H9 (cell line): ENCODE measurements at regions not wholly inside any gene's neighbourhood (a gene's known extent, or its start where the extent isn't known, plus 50 kb on each side); places are given as distances from the start of the nearest gene placed in this dataset.
"Not testable (repeated sequence)": the region's sequence is repeated elsewhere in the genome, so short reads cannot be mapped to it uniquely, and the experiment has no call there.

Experiments
- DNase-seq: peaks from one replicate; pipeline ENCODE4 v3.0.0-alpha.2; 2017
- H2AFZ ChIP-seq: one replicate; pipeline ENCODE4 v1.6.1; 2013; ENCODE audit warnings: mild to moderate bottlenecking, low read length, control low read depth, moderate library complexity
- H2AK5ac ChIP-seq: 2 replicates; pipeline ENCODE4 v1.6.1; 2013; ENCODE audit warnings: low read length, control low read depth, mixed read lengths; ENCODE audit not compliant: insufficient read length
- H2BK120ac ChIP-seq: one replicate; pipeline ENCODE4 v1.6.1; 2013; ENCODE audit warnings: low read depth, mild to moderate bottlenecking, low read length, control low read depth, inconsistent platforms; ENCODE audit not compliant: poor library complexity, severe bottlenecking
- H2BK12ac ChIP-seq: 2 replicates; pipeline ENCODE4 v1.6.1; 2013; ENCODE audit warnings: low read length, control low read depth, mixed read lengths, low read depth; ENCODE audit not compliant: insufficient read length
- H2BK15ac ChIP-seq: 2 replicates; pipeline ENCODE4 v1.6.1; 2013; ENCODE audit warnings: low read depth, low read length, control low read depth
- H2BK20ac ChIP-seq: one replicate; pipeline ENCODE4 v1.6.1; 2013; ENCODE audit warnings: low read depth, mild to moderate bottlenecking, low read length, control low read depth, inconsistent platforms; ENCODE audit not compliant: poor library complexity, severe bottlenecking
- H2BK5ac ChIP-seq: 2 replicates; pipeline ENCODE4 v1.6.1; 2013; ENCODE audit warnings: low read length, control low read depth, mixed read lengths; ENCODE audit not compliant: insufficient read length
- H3K14ac ChIP-seq: 2 replicates; pipeline ENCODE4 v1.6.1; 2013; ENCODE audit warnings: low read length, control low read depth; ENCODE audit not compliant: insufficient read depth
- H3K18ac ChIP-seq: 2 replicates; pipeline ENCODE4 v1.6.1; 2013; ENCODE audit warnings: low read depth, mild to moderate bottlenecking, mixed read lengths, low read length, control low read depth; ENCODE audit not compliant: insufficient read length
- H3K23ac ChIP-seq: 2 replicates; pipeline ENCODE4 v1.6.1; 2013; ENCODE audit warnings: low read length, control low read depth, mixed read lengths, low read depth; ENCODE audit not compliant: insufficient read length
- H3K23me2 ChIP-seq: 2 replicates; pipeline ENCODE4 v1.6.1; 2013; ENCODE audit warnings: low read depth, mild to moderate bottlenecking, mixed read lengths, low read length, control low read depth; ENCODE audit not compliant: insufficient read length, poor library complexity, severe bottlenecking
- H3K27ac ChIP-seq: 2 replicates; pipeline ENCODE4 v1.5.1; 2013; ENCODE audit warnings: low read length, control low read depth, mixed read lengths, low read depth; ENCODE audit not compliant: insufficient read length
- H3K27me3 ChIP-seq: 2 replicates; pipeline ENCODE4 v1.6.1; 2013; ENCODE audit warnings: low read length, control low read depth, inconsistent platforms; ENCODE audit not compliant: insufficient read depth
- H3K4ac ChIP-seq: 2 replicates; pipeline ENCODE4 v1.6.1; 2013; ENCODE audit warnings: low read depth, mild to moderate bottlenecking, control low read depth, inconsistent platforms, low read length, moderate library complexity
- H3K4me1 ChIP-seq: 2 replicates; pipeline ENCODE4 v1.6.1; 2013; ENCODE audit warnings: low read length, control low read depth, inconsistent platforms; ENCODE audit not compliant: insufficient read depth
- H3K4me2 ChIP-seq: 2 replicates; pipeline ENCODE4 v1.6.1; 2013; ENCODE audit warnings: low read length, control low read depth, mixed read lengths; ENCODE audit not compliant: insufficient read length, insufficient read depth
- H3K56ac ChIP-seq: 2 replicates; pipeline ENCODE4 v1.6.1; 2013; ENCODE audit warnings: low read depth, mild to moderate bottlenecking, mixed read lengths, low read length, control low read depth; ENCODE audit not compliant: insufficient read length
- H3K79me1 ChIP-seq: 2 replicates; pipeline ENCODE4 v1.6.1; 2013; ENCODE audit warnings: low read depth, mild to moderate bottlenecking, moderate library complexity, low read length, control low read depth, inconsistent platforms; ENCODE audit not compliant: insufficient read depth, poor library complexity, severe bottlenecking
- H3K79me2 ChIP-seq: 2 replicates; pipeline ENCODE4 v1.6.1; 2013; ENCODE audit warnings: low read length, control low read depth, inconsistent platforms; ENCODE audit not compliant: insufficient read depth
- H3K9ac ChIP-seq: 2 replicates; pipeline ENCODE4 v1.6.1; 2013; ENCODE audit warnings: low read length, control low read depth, mixed read lengths; ENCODE audit not compliant: insufficient read length; ENCODE audit errors: extremely low read depth
- H3K9me3 ChIP-seq: one replicate; pipeline ENCODE4 v1.6.1; 2013; ENCODE audit warnings: low read depth, low read length, inconsistent platforms; ENCODE audit not compliant: control insufficient read depth
- H3T11ph ChIP-seq: one replicate; pipeline ENCODE4 v1.6.1; 2013; ENCODE audit warnings: mild to moderate bottlenecking, low read length, control low read depth, inconsistent platforms
- H4K20me1 ChIP-seq: one replicate; pipeline ENCODE4 v1.6.1; 2013; ENCODE audit not compliant: control insufficient read depth, insufficient read length, insufficient read depth
- H4K5ac ChIP-seq: 2 replicates; pipeline ENCODE4 v1.6.1; 2013; ENCODE audit warnings: low read depth, mild to moderate bottlenecking, mixed read lengths, low read length, control low read depth; ENCODE audit not compliant: insufficient read length
- H4K8ac ChIP-seq: replicated peaks from 2 replicates; pipeline ENCODE4 v1.6.1; 2013; ENCODE audit warnings: low read length, control low read depth, mixed read lengths, low read depth; ENCODE audit not compliant: insufficient read length
- H4K91ac ChIP-seq: 2 replicates; pipeline ENCODE4 v1.6.1; 2013; ENCODE audit warnings: low read depth, mild to moderate bottlenecking, moderate library complexity, mixed read lengths, low read length, control low read depth; ENCODE audit not compliant: insufficient read length
- H3K27ac Mint-ChIP-seq, 3 experiments: 2 replicates in 2 of 3; 3 replicates in 1 of 3; pipeline ENCODE4 v1.8.0; 2020 to 2021; ENCODE audit warnings: mixed read lengths in 3 of 3, mild to moderate bottlenecking in 1 of 3, moderate library complexity in 1 of 3
- H3K27me3 Mint-ChIP-seq: 2 replicates; pipeline ENCODE4 v1.8.0; 2021; ENCODE audit warnings: low read depth, mild to moderate bottlenecking, moderate library complexity, mixed read lengths
- H3K36me3 Mint-ChIP-seq, 3 experiments: 2 replicates in 2 of 3; 3 replicates in 1 of 3; pipeline ENCODE4 v1.8.0; 2020 to 2021; ENCODE audit warnings: low read depth in 3 of 3, mixed read lengths in 3 of 3; ENCODE audit not compliant: insufficient read depth in 1 of 3
- H3K4me1 Mint-ChIP-seq, 2 experiments: 2 replicates each; pipeline ENCODE4 v1.8.0; 2020; ENCODE audit warnings: mixed read lengths in 2 of 2
- H3K4me3 Mint-ChIP-seq, 2 experiments: 2 replicates in 1 of 2; 3 replicates in 1 of 2; pipeline ENCODE4 v1.8.0; 2020 to 2021; ENCODE audit warnings: mild to moderate bottlenecking in 2 of 2, mixed read lengths in 2 of 2, moderate library complexity in 1 of 2
- H3K9me3 Mint-ChIP-seq, 2 experiments: 2 replicates in 1 of 2; 3 replicates in 1 of 2; pipeline ENCODE4 v1.8.0; 2020; ENCODE audit warnings: mild to moderate bottlenecking in 2 of 2, mixed read lengths in 2 of 2, moderate library complexity in 1 of 2
- CTCF ChIP-seq: fragments of 200-600 bp; sonication (generic); conservative IDR thresholded peaks from 3 replicates; pipeline ENCODE4 v1.8.0; 2021; ENCODE audit warnings: antibody characterized with exemption, mild to moderate bottlenecking
- WGBS: extraction: QIAGEN DNeasy Blood & Tissue Kit; methylation state at CpG from one replicate; pipeline ENCODE4 v1.1.7; 2013; ENCODE audit warnings: missing lambda C conversion rate, low lambda C conversion rate, mixed read lengths; ENCODE audit not compliant: insufficient read length; ENCODE audit errors: extremely low coverage; 5-methylcytosine and 5-hydroxymethylcytosine counted together

- no peak overlapping the region for H4K8ac ChIP-seq
- TF ChIP-seq CTCF: peak; percentile 28; the same call in 2 of the 3 replicates
- no peak overlapping the region for H2BK12ac ChIP-seq
- Mint-ChIP-seq H3K36me3 (no peaks in the 10 kb centered on the region), H3K27ac (no peak overlapping the region), H3K4me1 (no peaks in the 10 kb centered on the region), H3K27me3 (no peaks in the 10 kb centered on the region; the same call in 1 of the 2 replicates), H3K9me3 (no peaks in the 10 kb centered on the region; a peak in 1 of 5 replicates), H3K4me3 (no peak overlapping the region)
- no peak overlapping the region for H3K18ac ChIP-seq
- no peaks in the 10 kb centered on the region for H3K79me1 ChIP-seq
- H3K4me2 ChIP-seq: no peak overlapping the region
- no peaks in the 10 kb centered on the region for H4K20me1 ChIP-seq
- H2AFZ ChIP-seq: no peak overlapping the region
- H3K27ac ChIP-seq: no peak overlapping the region
- WGBS: no CpG with 5 or more reads among the region's 3 CpGs
- no peaks in the 10 kb centered on the region for H3K23me2 ChIP-seq
- no peaks in the 10 kb centered on the region for H3K27me3 ChIP-seq
- no peaks in the 10 kb centered on the region for H3K79me2 ChIP-seq
- H3K56ac ChIP-seq: no peak overlapping the region
- no peak overlapping the region for H2AK5ac ChIP-seq
- H3T11ph ChIP-seq: no peak overlapping the region
- no peak overlapping the region for H3K23ac ChIP-seq
- H3K4me1 ChIP-seq: no peaks in the 10 kb centered on the region
- no peak overlapping the region for H3K9ac ChIP-seq
- H4K91ac ChIP-seq: no peak overlapping the region
- no peak overlapping the region for H2BK20ac ChIP-seq
- H3K14ac ChIP-seq: no peak overlapping the region
- H2BK120ac ChIP-seq: no peak overlapping the region
- no peak overlapping the region for H2BK5ac ChIP-seq
- no peak overlapping the region for H2BK15ac ChIP-seq
- DNase-seq: no peak
- no peak overlapping the region for H4K5ac ChIP-seq
- no peaks in the 10 kb centered on the region for H3K9me3 ChIP-seq
- no peak overlapping the region for H3K4ac ChIP-seq
Observed at GRCh38 chr4:82123934-82124333, 249.9 kb downstream of the HNRNPD start.

DNA sequence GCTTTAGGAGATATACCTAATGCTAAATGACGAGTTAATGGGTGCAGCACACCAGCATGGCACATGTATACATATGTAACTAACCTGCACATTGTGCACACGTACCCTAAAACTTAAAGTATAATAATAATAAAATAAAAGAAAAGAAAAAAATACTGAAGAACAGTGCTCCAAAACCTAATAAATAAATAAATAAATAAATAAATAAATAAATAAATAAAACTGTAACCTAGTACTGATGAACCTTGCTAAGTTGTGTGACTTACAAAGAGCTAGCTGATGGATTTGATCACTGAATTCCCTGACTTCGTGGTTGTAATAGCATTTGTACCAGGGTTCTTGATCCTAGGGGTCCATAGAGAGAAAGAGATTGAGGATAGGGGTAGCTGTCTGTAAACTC lies 258.6 kb downstream of the HNRNPD start:
- not testable (repeated sequence) for H2BK5ac ChIP-seq, H3K4me1 ChIP-seq, H2BK120ac ChIP-seq, H3T11ph ChIP-seq, H4K91ac ChIP-seq, H3K27me3 Mint-ChIP-seq, H3K9me3 ChIP-seq, H3K79me2 ChIP-seq, H3K23me2 ChIP-seq, H2BK15ac ChIP-seq, H2BK12ac ChIP-seq, H3K79me1 ChIP-seq, DNase-seq, H4K20me1 ChIP-seq, H3K4me1 Mint-ChIP-seq, H3K27ac Mint-ChIP-seq, H3K36me3 Mint-ChIP-seq, H4K8ac ChIP-seq, H3K9ac ChIP-seq, H3K9me3 Mint-ChIP-seq, H2AK5ac ChIP-seq, H3K27me3 ChIP-seq, H3K18ac ChIP-seq, H2AFZ ChIP-seq, H4K5ac ChIP-seq, H3K14ac ChIP-seq, H3K56ac ChIP-seq, H3K4ac ChIP-seq, H2BK20ac ChIP-seq, H3K23ac ChIP-seq, H3K4me3 Mint-ChIP-seq, H3K27ac ChIP-seq, H3K4me2 ChIP-seq
- no CpG with 5 or more reads among the region's 3 CpGs for WGBS
